Embryonic facial prominence (tissue), 1 donor: ENCODE measurements at regions not wholly inside any gene's neighbourhood (a gene's known extent, or its start where the extent isn't known, plus 50 kb on each side); places are given as distances from the start of the nearest gene placed in this dataset.
"Not testable (repeated sequence)": the region's sequence is repeated elsewhere in the genome, so short reads cannot be mapped to it uniquely, and the experiment has no call there.

Experiments used
- DNase-seq: peaks from one replicate; pipeline ENCODE4 v3.0.0-alpha.2; 2016; ENCODE audit errors: extremely low spot score

DNA sequence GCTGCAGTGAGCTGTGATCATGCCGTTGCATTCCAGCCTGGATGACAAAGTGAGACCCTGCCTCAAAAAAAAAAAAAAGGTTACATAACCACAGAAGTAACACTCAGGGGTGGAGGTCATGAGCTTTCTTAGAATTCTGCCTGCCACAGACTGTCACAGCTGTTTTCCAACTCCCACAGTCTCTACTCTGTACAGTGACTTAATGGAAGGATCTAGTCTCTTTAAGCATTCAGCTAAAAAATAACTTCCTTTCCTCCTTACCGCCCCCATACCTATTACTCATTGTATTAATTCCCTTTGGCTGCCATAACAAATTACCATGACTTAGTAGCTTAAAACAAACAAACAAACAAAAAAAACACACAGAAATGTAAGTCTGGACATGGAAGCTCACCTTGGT, 99.6 kb upstream of the UBE2E1 start:
- no peak for DNase-seq

DNA sequence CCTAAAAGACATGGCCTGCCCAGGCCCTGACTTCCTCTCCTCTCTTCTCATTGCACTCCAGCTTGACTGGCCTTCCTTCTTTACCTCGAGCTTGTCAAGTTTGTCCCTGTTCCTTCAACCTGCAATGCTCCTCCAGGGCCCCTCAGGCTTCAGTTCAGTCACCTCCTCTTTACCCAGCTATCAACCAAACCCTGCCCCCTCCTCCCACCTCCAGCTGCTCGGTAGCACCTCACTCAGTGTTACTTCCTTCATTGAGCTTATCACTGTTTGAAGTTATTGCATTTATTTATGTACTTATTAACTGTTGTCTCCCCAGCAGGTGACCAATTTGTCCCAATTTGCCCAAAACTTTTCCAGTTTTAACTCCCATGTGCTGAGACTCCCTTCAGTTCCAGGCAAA, 95.8 kb upstream of the UBE2E1 start:
- DNase-seq, result no peak

DNA sequence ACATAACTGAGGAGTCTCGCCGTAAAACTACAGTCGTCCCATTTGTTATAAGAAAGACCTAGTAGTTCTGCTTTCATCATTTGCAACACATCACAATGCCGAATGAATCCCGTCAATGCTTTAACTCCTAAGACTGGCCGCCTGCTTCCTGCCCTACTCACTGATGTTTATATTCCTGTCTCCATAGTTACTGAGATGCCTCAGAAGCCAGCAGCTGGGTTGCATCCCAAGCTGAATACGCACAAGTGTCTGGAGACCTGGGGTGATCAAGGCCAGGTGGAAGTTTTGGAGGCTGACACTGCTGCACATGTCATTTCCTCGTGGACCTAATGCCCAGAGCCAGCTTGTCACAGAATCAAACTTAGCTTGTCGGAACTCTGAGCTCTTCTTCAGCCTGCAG, 95.2 kb upstream of the UBE2E1 start:
- DNase-seq, result peak; percentile 66

DNA sequence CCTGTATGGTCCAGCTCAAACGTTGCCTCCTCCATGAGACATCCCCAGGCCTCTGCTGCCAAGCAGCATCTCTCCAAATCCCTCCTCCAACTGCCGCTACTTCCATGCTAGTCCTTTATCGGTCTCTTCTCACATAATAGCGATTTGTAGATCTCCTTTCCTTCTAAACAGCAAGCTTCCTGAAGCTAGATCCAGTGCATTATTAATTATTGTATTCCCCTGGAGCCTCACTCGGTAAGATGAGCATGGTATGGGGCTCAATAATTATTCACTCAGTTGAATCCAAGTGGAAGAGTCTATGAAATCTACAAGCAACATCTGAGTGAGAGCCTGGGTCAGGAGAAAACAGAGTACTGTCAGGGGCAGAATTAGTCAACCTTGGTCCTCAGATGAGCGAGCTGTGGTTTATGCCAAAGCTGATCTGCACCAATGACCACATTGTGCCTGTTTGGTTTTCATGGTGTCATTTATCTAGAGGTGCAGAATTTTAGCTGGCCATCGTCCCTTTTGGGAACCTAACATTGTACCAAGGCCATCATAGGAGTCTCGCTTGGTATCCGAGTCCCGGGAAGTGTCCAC, 93.8 kb upstream of the UBE2E1 start:
- no peak for DNase-seq

DNA sequence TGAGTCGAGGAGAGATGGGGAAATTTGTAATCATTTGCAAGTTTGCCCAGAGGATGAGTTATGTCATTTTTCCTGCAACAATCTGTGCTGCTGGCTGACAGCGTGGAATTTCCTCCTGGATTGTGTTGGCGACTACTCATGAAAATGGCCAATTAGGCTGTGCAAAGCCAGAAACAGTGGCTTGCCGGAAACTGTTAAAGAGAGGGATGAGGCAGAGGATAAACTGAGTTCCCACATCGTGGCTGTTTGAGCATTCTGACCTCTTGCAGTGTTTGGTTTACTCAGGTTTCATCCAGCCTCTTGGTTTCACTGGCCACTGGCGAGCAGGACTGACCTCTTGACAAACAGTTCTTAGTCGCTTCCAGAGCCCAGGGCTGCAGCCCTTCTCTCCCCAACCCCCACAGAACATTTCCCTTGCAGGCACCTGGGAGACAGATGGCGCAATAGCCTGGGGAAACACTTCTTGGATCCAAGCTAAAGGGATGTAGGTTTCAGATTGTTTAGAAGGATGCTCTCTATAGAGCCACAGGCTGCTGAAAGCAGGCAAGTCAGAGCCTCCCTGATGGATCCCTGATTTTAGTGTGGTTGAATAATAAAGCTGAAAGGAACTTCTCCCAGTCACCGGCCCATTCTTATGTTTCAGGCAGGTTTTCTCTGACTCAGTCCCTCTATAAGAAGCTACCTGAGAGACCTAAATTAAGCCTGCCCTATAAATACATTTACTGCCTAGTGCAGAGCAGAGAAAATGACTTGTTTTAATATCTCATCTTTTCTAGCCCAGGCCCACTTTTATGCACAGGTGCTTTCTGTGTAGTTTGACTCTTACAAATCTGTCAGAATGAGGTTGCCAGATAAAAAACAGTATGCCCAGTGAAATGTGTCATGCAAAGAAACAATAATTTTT, 92.8 kb upstream of the UBE2E1 start:
- DNase-seq, result no peak

DNA sequence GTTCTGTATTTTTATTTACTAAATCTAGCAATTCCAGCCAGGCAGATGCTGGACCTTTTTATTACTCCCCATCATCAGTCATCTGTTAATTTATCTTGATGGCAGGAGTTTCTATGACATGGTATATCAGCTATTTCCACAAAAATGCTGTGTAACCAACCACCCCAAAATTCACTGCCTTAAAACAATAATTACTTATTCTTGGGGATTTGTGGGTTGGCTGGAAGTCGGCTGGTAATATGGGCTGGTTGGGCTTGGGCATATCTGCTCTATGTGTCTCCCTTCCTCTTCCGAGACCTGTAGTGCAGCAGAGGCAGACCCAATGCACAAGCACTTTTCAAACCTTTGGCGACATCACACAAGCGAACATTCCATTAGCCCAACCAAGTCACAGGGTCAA, 92.1 kb upstream of the UBE2E1 start:
- no peak for DNase-seq

DNA sequence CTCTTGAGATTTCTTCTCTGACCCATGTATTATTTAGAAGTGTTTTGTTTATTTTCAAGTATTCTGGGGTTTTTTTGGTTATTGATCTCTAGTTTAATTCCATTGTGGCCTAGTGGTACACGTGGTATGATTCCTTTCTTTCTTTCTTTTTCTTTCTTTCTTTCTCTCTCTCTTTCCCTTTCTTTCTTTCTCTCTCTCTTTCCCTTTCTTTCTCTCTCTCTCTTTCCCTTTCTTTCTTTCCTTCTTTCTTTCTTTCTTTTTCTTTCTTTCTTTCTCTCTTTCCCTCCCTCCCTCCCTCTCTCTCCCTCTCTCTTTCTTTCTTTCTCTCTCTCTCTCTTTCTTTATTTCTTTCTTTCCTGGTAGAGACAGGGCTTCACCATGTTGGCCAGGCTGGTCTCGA, 85.7 kb upstream of the UBE2E1 start:
- no peak for DNase-seq

DNA sequence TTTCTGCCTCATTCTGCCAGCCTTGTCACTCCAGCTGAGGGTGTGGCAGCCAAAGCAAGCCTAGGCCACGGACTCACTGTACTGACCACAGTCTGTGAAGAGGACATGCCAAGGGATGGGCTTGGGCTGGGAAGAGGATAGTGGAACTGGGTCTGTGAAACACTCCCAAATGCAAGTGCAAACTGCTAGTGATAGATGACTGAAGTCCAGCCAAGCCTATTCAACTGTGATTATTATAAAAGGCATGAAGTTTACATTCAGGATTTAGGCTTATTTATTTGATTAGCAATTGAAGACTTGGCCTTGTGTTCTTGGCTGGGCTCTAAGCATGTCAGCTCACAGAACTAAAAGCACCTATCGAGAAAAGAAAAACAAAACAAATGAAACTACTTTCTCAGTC, 84.9 kb upstream of the UBE2E1 start:
- no peak for DNase-seq

DNA sequence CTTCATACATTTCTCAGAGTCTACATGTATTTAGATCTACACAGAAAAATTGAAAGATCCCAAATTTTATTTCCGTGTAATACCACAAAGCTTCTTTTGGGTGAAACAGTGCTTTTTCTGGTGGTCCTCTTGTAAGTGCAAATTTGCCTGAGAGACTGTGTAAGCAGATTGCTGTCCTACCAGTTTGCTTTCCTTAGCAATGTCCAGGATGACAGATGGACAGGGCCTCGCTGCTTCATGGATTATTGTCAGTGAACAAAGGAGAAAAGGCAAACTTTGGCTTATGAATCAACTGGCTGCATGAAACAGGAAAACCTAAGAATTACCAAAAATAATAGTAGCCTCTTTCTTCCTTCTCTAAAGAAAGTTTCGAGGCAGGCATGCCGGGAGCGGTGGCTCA, 82.6 kb upstream of the UBE2E1 start:
- no peak for DNase-seq

DNA sequence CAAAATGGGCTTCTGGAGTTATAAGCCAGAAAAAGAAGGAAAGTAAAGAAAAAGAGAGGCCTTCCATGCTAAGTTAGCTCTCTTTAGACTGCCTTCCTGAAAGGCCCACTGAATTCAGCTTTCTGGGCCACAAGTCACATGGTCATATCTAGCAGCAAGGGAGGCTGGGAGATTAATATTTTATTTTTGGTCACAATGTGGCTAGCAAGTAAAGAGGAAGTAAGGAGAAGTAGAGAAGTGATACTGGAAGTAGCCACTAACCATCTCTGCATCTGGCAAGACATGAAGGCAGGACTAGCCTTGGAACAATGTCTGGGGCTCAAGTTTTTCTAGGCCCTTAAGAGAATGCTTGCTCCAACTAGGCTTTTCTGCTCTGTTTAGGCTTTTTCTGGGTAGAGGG, 81.8 kb upstream of the UBE2E1 start:
- no peak for DNase-seq

DNA sequence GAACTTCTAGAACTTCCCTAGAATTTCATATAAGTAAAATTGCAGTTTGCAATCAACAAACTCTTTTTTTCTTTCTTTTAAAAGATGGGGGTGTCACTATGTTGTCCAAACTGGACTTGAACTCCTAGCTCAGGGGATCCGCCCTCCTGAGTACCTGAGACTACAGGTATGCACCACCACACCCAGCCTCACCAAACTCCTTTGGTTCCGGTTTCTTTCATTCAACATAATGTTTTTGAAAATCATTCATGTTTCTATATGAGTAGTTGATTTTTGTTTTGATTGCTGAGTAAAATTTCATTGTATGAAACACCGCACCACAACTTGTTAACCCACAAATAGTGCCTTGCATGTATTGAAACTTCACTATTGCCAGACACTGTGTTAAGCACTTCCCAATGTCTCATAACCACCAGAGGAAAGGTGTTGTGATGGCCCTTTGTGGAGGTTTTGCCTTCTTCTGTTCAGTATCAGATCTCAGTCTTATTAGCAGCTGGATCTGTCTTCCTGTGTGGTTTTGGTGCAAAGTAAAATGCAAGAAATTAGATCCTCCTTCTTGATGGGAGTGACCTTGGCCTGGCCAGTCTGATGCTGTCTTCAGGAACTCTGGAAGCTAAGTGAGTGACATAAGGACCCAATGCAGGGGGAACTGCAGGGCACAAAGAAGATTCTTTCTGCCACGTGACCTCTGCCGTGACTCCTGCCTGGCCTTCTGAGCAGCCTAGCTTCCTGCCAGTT, 78.8 kb upstream of the UBE2E1 start:
- DNase-seq, result no peak

DNA sequence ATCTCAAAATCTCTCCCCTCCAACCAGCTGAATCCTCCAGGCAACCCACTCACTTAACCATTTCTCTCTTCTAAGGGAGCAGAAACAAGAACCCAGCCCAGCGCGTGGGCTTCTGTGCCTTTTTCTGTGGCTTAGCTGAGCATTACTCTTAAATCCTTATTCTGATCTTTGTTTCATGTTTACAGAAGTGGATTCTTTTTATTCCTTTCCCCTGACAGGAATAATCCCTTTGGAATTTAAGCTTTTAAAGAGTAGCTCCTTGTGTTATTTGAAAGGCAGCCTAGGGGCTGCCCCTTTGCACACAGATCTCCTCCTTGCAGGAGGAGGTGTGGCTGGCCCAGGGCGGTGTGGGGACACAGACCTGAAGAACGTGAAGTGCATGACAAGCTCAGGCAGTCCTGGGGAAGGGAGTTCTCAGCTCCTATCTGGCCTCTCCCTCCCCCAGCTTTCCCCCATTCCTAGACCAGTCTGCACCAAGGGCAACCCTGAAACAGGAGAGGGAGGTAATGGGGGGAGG, 77.1 kb upstream of the UBE2E1 start:
- no peak for DNase-seq

DNA sequence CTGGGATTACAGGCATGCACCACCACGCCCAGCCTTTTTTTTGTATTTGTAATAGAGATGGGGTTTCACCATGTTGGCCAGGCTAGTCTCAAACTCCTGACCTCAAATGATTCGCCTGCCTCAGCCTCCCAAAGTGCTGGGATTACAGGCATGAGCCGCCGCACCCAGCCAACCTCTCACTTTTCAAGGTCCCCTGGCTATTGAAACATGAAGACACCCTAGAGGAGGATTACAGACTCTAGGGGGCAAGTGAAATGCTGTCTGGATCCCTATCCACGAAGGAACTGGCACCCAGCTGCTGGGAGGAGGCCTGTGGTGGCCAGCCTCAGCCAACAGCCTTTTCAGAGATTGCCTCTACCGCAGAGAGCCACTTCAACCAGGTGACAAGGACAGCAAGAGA, 76.4 kb upstream of the UBE2E1 start:
- DNase-seq, result not testable (repeated sequence)

DNA sequence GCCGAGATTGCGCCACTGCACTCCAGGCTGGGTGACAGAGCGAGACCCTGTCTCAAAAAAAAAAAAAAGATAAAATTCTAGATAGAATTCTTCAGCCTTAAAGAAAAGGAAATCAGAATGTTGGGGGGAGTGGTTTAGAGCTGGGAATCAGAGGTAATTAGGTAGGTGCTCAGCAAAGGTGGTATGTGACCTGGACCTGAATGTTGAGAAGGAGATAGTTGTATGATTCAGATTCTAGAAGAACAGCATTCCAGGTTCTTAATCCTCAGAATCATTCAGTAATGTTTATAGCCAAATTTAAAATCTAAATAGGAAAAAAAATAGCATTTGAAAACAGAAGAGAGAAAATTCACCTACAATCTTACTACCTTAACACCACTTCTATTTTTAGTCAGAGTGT, 71.3 kb upstream of the UBE2E1 start:
- DNase-seq, result no peak

DNA sequence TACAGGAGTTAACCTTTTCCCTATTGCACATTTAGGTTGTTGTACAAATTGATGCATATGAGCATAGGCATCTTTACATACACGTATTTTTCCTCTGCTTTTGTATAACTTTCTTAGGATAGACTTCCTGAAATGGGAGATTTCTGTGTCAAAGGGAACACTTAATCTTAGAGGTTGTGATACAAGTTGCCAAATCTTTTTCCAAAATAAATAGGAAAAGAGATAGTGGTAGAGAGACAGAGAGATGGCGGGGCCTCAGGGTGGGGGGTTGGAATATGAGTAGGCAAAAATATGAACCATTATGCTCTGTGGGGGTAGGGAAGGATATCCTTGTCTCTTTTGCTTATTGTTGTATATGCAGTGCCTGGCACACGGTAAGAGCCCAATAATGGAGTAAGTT, 70.7 kb upstream of the UBE2E1 start:
- DNase-seq, result no peak

DNA sequence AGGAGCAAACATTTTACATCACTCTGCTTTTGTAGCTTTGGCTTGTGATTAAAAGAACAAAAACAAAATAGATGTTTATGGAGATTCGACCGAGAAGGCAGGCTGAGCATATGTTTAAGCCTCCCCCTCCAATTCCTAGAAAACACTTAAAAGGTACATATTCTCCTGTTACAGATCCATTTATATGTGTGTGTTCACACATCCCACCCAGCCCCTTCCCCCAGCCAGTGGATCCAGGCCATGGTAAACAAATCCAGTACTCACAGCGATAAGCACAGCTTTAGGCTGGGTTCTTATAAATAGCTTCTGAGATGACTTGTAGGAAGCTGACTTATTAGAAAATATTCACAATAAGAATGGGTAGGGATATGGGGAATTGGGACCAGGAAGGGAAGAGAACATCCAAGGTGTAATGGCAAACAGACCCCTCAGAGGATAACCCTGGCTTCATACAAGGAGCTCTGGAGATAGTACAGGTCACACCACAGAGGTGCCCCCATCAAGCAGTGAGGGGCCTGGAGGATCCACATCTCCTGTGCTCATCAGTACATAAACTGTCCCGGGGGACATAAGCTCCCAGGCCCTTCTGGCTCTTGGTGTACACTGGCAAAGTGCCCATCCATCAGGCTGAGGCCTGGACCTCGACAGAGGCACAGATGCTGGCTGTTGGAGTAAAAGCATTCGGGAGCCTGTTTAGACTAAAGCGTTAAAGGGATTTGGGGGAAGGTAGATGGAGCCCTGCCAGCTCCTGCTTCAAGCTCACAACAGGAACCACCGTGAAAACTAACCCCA, 70.0 kb upstream of the UBE2E1 start:
- DNase-seq, result no peak

DNA sequence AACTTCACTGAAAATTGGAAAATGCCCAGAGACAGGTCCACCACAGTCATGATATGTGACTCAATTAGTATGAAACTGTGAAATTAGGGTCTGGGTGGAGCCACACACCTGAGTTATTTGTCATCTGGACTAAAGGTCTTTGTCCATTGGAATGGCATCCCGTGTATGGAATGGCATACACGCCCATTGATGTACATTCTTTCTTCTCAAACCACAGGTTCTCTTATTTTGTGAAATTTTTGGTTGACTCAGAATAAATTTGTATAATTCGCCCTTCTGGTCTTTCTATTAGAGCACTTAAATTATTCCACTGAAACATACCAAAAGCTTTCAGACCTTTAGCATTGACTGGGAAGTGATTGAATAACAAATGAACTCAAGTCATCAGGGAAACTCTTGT, 66.8 kb upstream of the UBE2E1 start:
- no peak for DNase-seq

DNA sequence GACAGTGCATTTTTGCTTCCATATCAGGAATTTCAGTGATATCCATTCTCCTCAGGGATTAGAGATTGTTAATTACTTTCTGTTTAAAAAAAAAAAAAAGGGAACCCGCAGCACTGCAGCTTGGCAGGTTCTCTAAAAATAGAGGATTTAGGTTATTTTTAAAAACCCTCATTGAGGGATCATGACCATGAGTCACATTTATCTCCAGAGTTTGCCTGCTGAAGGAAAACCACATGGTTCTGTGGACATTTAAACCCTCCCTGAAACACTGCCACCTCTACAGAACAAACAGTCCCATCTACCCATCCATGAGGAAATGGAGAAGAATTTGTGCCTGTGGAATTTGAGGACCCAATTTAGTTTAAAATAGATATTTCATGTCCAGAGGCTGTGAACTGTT, 66.2 kb upstream of the UBE2E1 start:
- DNase-seq, result no peak

DNA sequence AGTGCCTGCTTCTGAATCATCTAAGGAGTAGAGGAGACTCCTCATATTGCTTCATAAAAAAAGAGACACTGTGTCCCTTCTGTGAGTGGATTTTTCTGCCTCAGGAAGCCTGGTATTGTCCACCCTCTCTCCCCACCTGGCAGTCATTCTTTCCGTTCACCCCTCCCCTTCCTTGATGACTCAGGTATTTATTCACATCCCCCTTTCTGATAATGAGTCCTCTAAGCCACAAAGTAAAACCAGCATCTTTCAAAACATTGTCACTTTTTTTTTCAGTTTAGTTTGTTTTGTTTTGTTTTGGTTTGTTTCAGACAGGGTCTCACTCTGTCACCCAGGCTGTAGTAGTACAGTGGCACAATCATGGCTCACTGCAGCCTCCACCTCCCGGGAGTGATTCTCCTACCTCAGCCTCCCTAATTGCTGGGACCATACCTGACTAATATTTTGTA, 65.2 kb upstream of the UBE2E1 start:
- DNase-seq, result no peak

DNA sequence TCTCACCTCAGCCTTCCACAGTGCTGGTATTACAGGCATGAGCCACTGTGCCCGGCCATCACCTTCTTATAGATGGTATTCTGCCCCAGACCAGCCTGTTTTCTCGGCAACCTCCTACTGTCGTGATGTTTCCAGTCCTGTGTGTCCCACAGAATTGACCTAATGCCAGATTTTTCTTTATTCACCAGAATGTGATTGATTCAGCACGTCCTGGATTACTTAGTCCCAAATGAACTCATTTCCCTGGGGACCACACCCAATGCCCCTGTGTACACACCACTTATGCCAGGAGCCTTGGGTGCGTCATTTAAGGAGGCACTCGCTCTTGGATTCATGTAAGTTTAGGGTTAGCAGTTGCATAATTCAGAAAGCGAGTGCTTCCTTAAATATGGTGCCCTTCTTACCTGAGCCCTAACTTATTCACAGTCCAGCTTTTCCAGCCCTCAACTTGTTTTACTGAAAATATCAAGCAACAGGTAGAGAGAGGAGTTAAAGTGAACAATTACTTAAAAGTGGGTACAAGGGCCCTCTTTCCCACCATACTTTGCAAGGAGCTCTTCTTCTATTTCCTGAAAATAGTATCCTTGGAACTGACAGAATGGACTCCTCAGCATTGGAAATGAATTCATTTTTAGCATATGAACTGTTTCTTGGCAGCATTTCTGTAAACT, 64.6 kb upstream of the UBE2E1 start:
- no peak for DNase-seq

DNA sequence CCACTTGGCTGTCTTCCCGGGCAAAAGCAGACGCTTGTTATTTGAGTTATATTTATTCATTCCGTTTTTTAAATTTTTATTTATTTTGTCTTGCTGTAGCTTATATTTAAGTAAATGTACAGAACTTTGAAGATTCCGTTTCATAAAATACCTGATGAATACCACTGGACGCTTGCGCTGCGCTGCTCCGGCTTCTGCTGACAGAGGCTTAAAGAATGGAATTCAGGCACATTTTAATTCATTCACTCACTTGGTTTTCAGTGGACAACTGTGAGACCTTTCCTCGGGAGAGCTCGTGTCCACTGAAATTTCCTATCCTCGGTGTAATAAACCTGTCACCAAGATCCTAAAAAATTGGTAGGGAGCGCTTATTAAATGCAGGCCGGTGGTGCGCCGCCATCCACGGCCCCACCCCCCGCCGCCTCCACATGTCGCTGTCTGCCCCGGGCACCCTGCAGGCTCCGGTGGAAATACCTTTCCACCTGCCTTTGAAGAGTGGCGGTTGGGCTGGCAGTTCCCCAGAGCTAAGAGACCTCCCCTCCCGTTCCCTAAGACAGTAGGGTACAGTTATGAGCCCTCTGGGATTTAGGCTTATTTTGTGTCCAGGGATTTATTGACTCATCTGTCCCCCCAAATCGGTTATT, 62.5 kb upstream of the UBE2E1 start:
- no peak for DNase-seq
